Heart left ventricle (tissue), 16 donors: ENCODE measurements at regions not wholly inside any gene's neighbourhood (a gene's known extent, or its start where the extent isn't known, plus 50 kb on each side); places are given as distances from the start of the nearest gene placed in this dataset.

Source experiments
- ATAC-seq, 4 donors: fragments of 200-7000 bp; cut with Tn5 transposase; one replicate each; pipeline ENCODE4 v1.9.1; 2020 to 2022; ENCODE audit warnings: moderate library complexity in 4 of 4, mild to moderate bottlenecking in 3 of 4, moderate number of reproducible peaks in 1 of 4
- DNase-seq, 5 donors: peaks; one replicate each; pipeline ENCODE4 v3.0.0-alpha.2; 2020
- H3K27ac ChIP-seq, 12 donors: fragments of 200-600 bp; sonication (generic) in 4 of 12; one replicate each; pipeline versions ENCODE4 v1.5.0 to v1.8.0; 2016 to 2022; ENCODE audit warnings: mild to moderate bottlenecking in 2 of 12
- H3K27me3 ChIP-seq, 9 donors: fragments of 200-600 bp; sonication (generic) in 2 of 9; one replicate each; pipeline versions ENCODE4 v1.5.1 to v1.8.0; 2016 to 2022; ENCODE audit warnings: mild to moderate bottlenecking in 3 of 9
- H3K36me3 ChIP-seq, 9 donors: fragments of 200-600 bp; sonication (generic) in 2 of 9; one replicate each; pipeline versions ENCODE4 v1.5.0 to v1.8.0; 2018 to 2022; ENCODE audit warnings: mild to moderate bottlenecking in 2 of 9
- H3K4me1 ChIP-seq, 12 donors: fragments of 200-600 bp; sonication (generic) in 4 of 12; one replicate each; pipeline versions ENCODE4 v1.5.0 to v1.8.0; 2016 to 2022; ENCODE audit warnings: mild to moderate bottlenecking in 3 of 12
- H3K4me3 ChIP-seq, 12 donors: fragments of 200-600 bp; sonication (generic) in 4 of 12; one replicate each; pipeline versions ENCODE4 v1.5.0 to v1.8.0; 2017 to 2022; ENCODE audit warnings: mild to moderate bottlenecking in 9 of 12, moderate library complexity in 4 of 12
- H3K9me3 ChIP-seq, 12 donors: fragments of 200-600 bp; sonication (generic) in 4 of 12; one replicate each; pipeline versions ENCODE4 v1.5.0 to v1.8.0; 2016 to 2022; ENCODE audit warnings: mild to moderate bottlenecking in 1 of 12
- CTCF ChIP-seq, 12 donors: fragments of 200-600 bp; sonication (generic) in 4 of 12; IDR thresholded peaks; one replicate each; pipeline versions ENCODE4 v1.5.0 to v1.8.0; 2018 to 2022; ENCODE audit warnings: antibody characterized with exemption in 12 of 12, mild to moderate bottlenecking in 5 of 12
- POLR2A ChIP-seq, 2 donors: fragments of 450-650 bp; IDR thresholded peaks; one replicate each; pipeline ENCODE4 v1.6.1; 2017; ENCODE audit warnings: antibody characterized with exemption in 2 of 2, mild to moderate bottlenecking in 2 of 2, moderate library complexity in 2 of 2
- WGBS, 4 donors: extraction: QIAGEN DNeasy Blood & Tissue Kit in 2 of 4; methylation state at CpG; one replicate each; pipeline versions ENCODE4 v1.1.5 to v1.1.7; 2013 to 2018; 5-methylcytosine and 5-hydroxymethylcytosine counted together
- intact Hi-C, 10 donors: fragments of 100-400 bp; cut with DNase I; formaldehyde crosslinking; loops; one replicate each; pipeline versions ENCODE4 v1.11.1 to v1.14.2; 2022
- donor health status: ischemic (EF 13 %, LVEDD 7.1; RV severe dilation, severe dysfunction).
- donor health status: healthy with polysubstance abuse.
- donor health status: DM: no; HTN: yes; CAD: no.
- donor health status: DM: no; HTN: no; CAD: no.
- donor health status: ischemic (EF 25% LVEDD 6.9; RV normal size, moderate dysfunction).
- donor health status: ischemic (EF 25% LVEDD 5.7; RV mildly dilated, moderate dysfunction).
- donor health status: healthy.
- donor health status: DM: yes; HTN: yes; CAD: no.
- donor health status: ischemic (EF 35%, LVEDD 5.7; RV mildly dilated, moderate dysfunction).
- donor health status: nonischemic (EF 11% LVEDD 7.7; RV severe dilation, severe dysfunction).
- donor health status: DM: yes; HTN: yes; CAD: no.
- donor health status: PGD.
- donor health status: ischemic (EF 29% LVEDD 5.4; RV normal size, mild dysfunction).
- donor health status: nonischemic (EF 23%, LVEDD 6.1; RV moderate dilation, normal function).

DNA sequence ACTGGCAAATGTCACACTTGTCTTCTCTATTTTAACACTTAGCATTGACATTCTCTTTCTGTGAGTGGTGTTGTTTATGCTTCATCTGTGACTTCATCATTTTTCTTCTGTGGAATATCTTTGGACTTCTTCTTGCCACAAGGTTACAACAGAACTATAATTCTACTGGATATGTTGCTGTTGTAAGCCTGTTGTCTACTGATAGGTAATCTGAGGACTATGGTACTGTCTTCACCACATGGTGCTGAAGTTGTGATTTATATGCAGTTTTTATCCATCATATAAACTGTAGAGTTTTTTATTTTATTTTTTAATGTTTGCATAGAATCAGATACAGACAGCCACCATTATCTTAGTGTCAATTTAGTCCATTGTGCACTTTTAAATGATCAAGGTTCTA is 622.2 kb upstream of the CNTN5 start:
- no peak for ATAC-seq
- H3K27me3 ChIP-seq, result no peaks in the 10 kb centered on the region
- no peak overlapping the region for H3K4me3 ChIP-seq
- intact Hi-C loops, result no loop called here
- no peaks in the 10 kb centered on the region for H3K9me3 ChIP-seq
- no peak for DNase-seq
- no peaks in the 10 kb centered on the region for H3K36me3 ChIP-seq
- TF ChIP-seq POLR2A (IDR thresholded peaks at IDR 0.05) (no peak), CTCF (IDR thresholded peaks at IDR 0.05) (no peak)
- H3K27ac ChIP-seq, result no peak overlapping the region
- H3K4me1 ChIP-seq, result no peaks in the 10 kb centered on the region

GRCh38 chr11:98409069-98409468 is 611.7 kb upstream of the CNTN5 start:
- H3K9me3 ChIP-seq, result no peaks in the 10 kb centered on the region
- intact Hi-C loops, result no loop called here
- no peaks in the 10 kb centered on the region for H3K27me3 ChIP-seq
- H3K27ac ChIP-seq, result no peak overlapping the region
- no peak for DNase-seq
- H3K4me3 ChIP-seq, result no peak overlapping the region
- no peak for ATAC-seq
- no peaks in the 10 kb centered on the region for H3K4me1 ChIP-seq
- no peak for TF ChIP-seq POLR2A (IDR thresholded peaks at IDR 0.05)
- no peak for TF ChIP-seq CTCF (IDR thresholded peaks at IDR 0.05)
- H3K36me3 ChIP-seq, result no peaks in the 10 kb centered on the region

GRCh38 chr11:98411777-98412176 is 609.0 kb upstream of the CNTN5 start:
- H3K27ac ChIP-seq, result no peak overlapping the region
- no peak overlapping the region for H3K4me3 ChIP-seq
- DNase-seq (no peak), ATAC-seq (no peak)
- H3K9me3 ChIP-seq, result no peaks in the 10 kb centered on the region
- no peaks in the 10 kb centered on the region for H3K36me3 ChIP-seq
- WGBS, 4 donors, result 48 to 64% (median 60%) methylated on average over 3 of the region's 3 CpGs
- TF ChIP-seq POLR2A (IDR thresholded peaks at IDR 0.05) (no peak), CTCF (IDR thresholded peaks at IDR 0.05) (no peak)
- no peaks in the 10 kb centered on the region for H3K27me3 ChIP-seq
- H3K4me1 ChIP-seq, result no peaks in the 10 kb centered on the region
- intact Hi-C loops, result no loop called here

GRCh38 chr11:98417256-98417755 is 603.4 kb upstream of the CNTN5 start:
- no peak for ATAC-seq
- intact Hi-C loops, result no loop called here
- Histone ChIP-seq H3K4me1 (no peaks in the 10 kb centered on the region), H3K27ac (no peak overlapping the region), H3K27me3 (no peaks in the 10 kb centered on the region), H3K4me3 (no peak overlapping the region), H3K36me3 (no peaks in the 10 kb centered on the region), H3K9me3 (peaks cover 0 to 8% (median 0%) of the 10 kb centered on the region in 12 donors)
- DNase-seq, result no peak
- 85 to 87% (median 86%) methylated on average over 3 of the region's 3 CpGs for WGBS, 4 donors
- TF ChIP-seq CTCF (IDR thresholded peaks at IDR 0.05), result no peak
- TF ChIP-seq POLR2A (IDR thresholded peaks at IDR 0.05), result no peak
